Upper lobe of left lung (tissue), 4 donors: ENCODE measurements at regions not wholly inside any gene's neighbourhood (a gene's known extent, or its start where the extent isn't known, plus 50 kb on each side); places are given as distances from the start of the nearest gene placed in this dataset.

ENCODE experiments used
- CTCF ChIP-seq, 6 experiments: fragments of 450-650 bp in 4 of 6; fragments of 200-600 bp in 2 of 6; sonication (generic) in 2 of 6; IDR thresholded peaks; one replicate each; pipeline ENCODE4 v1.5.1; 2016 to 2019; ENCODE audit warnings: antibody characterized with exemption in 6 of 6
- EP300 ChIP-seq, 4 donors: sonication (generic); formaldehyde crosslinking; IDR thresholded peaks; one replicate each; pipeline ENCODE4 v1.5.1; 2017; ENCODE audit warnings: antibody characterized with exemption in 4 of 4, control low read depth in 2 of 4
- POLR2A ChIP-seq, 4 donors: fragments of 450-650 bp; IDR thresholded peaks; one replicate each; pipeline ENCODE4 v1.5.1; 2016 to 2017; ENCODE audit warnings: antibody characterized with exemption in 4 of 4, mild to moderate bottlenecking in 2 of 4

DNA sequence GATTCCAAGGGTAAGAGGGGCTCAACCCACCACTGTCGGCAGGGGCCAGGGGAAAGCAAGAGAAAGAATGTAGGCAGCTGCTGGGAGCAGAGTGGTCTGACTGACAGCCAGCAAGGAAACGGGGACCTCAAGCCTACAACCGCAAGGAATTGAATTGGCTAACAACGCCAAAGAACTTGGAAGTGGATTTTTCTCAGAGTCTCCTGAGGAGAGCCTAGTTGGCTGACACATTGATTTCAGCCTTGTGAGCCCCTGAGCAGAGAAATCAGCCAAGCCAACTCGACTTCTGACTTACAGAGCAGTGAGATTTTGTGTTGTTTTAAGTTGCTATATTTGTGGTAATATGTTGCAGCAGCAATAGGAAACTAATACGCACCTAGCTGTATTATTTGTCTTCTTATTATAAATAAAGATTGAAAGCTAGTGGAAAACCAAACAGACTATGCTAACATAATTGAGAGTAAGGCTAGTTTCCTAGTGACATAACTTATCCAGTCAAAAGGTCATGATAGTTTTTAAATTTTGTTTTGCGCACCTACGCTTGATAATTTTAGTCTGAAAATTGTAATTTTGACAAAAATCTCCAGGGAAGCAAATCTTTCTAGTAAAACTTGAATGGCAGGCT is 145.8 kb upstream of the HCCS start:
- TF ChIP-seq CTCF (IDR thresholded peaks at IDR 0.05) (no peak), POLR2A (IDR thresholded peaks at IDR 0.05) (no peak), EP300 (IDR thresholded peaks at IDR 0.05) (no peak)
